DOHH2 (cell line): ENCODE measurements at regions not wholly inside any gene's neighbourhood (a gene's known extent, or its start where the extent isn't known, plus 50 kb on each side); places are given as distances from the start of the nearest gene placed in this dataset.

Source experiments
- H3F3A ChIP-seq: fragments of 200-600 bp; sonication (generic), shearing (Covaris generic); 2 replicates; pipeline ENCODE4 v1.6.0; 2016; ENCODE audit warnings: antibody characterized with exemption, mild to moderate bottlenecking; ENCODE audit not compliant: control insufficient read depth, insufficient read depth
- H3K27ac ChIP-seq: fragments of 200-600 bp; sonication (generic); 2 replicates; pipeline ENCODE4 v1.5.1; 2014; ENCODE audit warnings: low read depth, mild to moderate bottlenecking, low read length, moderate library complexity
- H3K27me3 ChIP-seq: fragments of 200-600 bp; sonication (generic); 2 replicates; pipeline ENCODE4 v1.6.1; 2014; ENCODE audit warnings: mild to moderate bottlenecking, low read length, mixed read lengths; ENCODE audit not compliant: control insufficient read depth
- H3K36me3 ChIP-seq: fragments of 200-600 bp; sonication (generic); 2 replicates; pipeline ENCODE4 v1.6.1; 2014; ENCODE audit warnings: mild to moderate bottlenecking, low read length, moderate library complexity, mixed read lengths; ENCODE audit not compliant: control insufficient read depth
- H3K4me1 ChIP-seq: fragments of 200-600 bp; sonication (generic); 2 replicates; pipeline ENCODE4 v1.6.1; 2014; ENCODE audit warnings: mild to moderate bottlenecking, low read length, mixed read lengths; ENCODE audit not compliant: control insufficient read depth
- H3K4me2 ChIP-seq: fragments of 200-600 bp; sonication (generic); 2 replicates; pipeline ENCODE4 v1.6.0; 2014; ENCODE audit warnings: mild to moderate bottlenecking, low read length, moderate library complexity
- H3K4me3 ChIP-seq: fragments of 200-600 bp; sonication (generic); 2 replicates; pipeline ENCODE4 v1.5.1; 2014; ENCODE audit warnings: mild to moderate bottlenecking, low read length, mixed read lengths
- H3K79me2 ChIP-seq: fragments of 200-600 bp; sonication (generic); 2 replicates; pipeline ENCODE4 v1.6.1; 2014; ENCODE audit warnings: mild to moderate bottlenecking, low read length, mixed read lengths; ENCODE audit not compliant: control insufficient read depth
- H3K9me2 ChIP-seq: fragments of 200-600 bp; sonication (generic); replicated peaks from 2 replicates; pipeline ENCODE4 v1.6.1; 2014; ENCODE audit warnings: mild to moderate bottlenecking, low read length, mixed read lengths; ENCODE audit not compliant: control insufficient read depth
- H3K9me3 ChIP-seq: fragments of 200-600 bp; sonication (generic); 2 replicates; pipeline ENCODE4 v1.6.1; 2014; ENCODE audit warnings: antibody characterized with exemption, low read length, mixed read lengths; ENCODE audit not compliant: control insufficient read depth, insufficient read depth
- H4K20me1 ChIP-seq: fragments of 200-600 bp; sonication (generic); 2 replicates; pipeline ENCODE4 v1.6.0; 2014; ENCODE audit warnings: low read depth, mild to moderate bottlenecking, antibody characterized with exemption, low read length, moderate library complexity; ENCODE audit not compliant: control insufficient read depth, insufficient read depth
- CTCF ChIP-seq: fragments of 200-600 bp; sonication (generic); IDR thresholded peaks from one replicate; pipeline ENCODE4 v1.5.1; 2014; ENCODE audit warnings: antibody characterized with exemption, mild to moderate bottlenecking, low read depth, low read length; ENCODE audit not compliant: poor library complexity, severe bottlenecking
- EZH2phosphoT487 ChIP-seq: fragments of 200-600 bp; sonication (generic); IDR thresholded peaks from 2 replicates; pipeline ENCODE4 v1.6.1; 2017; ENCODE audit warnings: borderline replicate concordance, mild to moderate bottlenecking, antibody characterized with exemption, low read length, moderate library complexity, mixed read lengths

- no peaks in the 10 kb centered on the region for H3K9me2 ChIP-seq
- H3K27ac ChIP-seq = no peak overlapping the region
- no peak overlapping the region for H3K4me3 ChIP-seq
These were observed 291.2 kb downstream of the POM121L12 start for GRCh38 chr7:53326634-53327033.

GRCh38 chr7:53336105-53336668 lies 300.8 kb downstream of the POM121L12 start:
- H3K27me3 ChIP-seq = no peaks in the 10 kb centered on the region
- no peaks in the 10 kb centered on the region for H3K9me2 ChIP-seq
- TF ChIP-seq EZH2phosphoT487 = no peak
- TF ChIP-seq CTCF = no peak
- no peaks in the 10 kb centered on the region for H3K79me2 ChIP-seq
- H3F3A ChIP-seq = no peaks in the 10 kb centered on the region
- H3K4me1 ChIP-seq = no peaks in the 10 kb centered on the region
- no peak overlapping the region for H3K27ac ChIP-seq
- no peak overlapping the region for H3K4me3 ChIP-seq
- H3K36me3 ChIP-seq = no peaks in the 10 kb centered on the region
- no peaks in the 10 kb centered on the region for H4K20me1 ChIP-seq
- no peak overlapping the region for H3K4me2 ChIP-seq
- H3K9me3 ChIP-seq = peaks cover 8% of the 10 kb centered on the region; the same call in 1 of the 2 replicates

More at GRCh38 chr7:53326634-53327033, 291.2 kb downstream of the POM121L12 start:
- H3K4me2 ChIP-seq = no peak overlapping the region
- no peaks in the 10 kb centered on the region for H3K27me3 ChIP-seq
- H3K79me2 ChIP-seq = no peaks in the 10 kb centered on the region
- TF ChIP-seq EZH2phosphoT487 (no peak), CTCF (no peak)
- H3K4me1 ChIP-seq = no peaks in the 10 kb centered on the region
- H4K20me1 ChIP-seq = no peaks in the 10 kb centered on the region
- no peaks in the 10 kb centered on the region for H3K36me3 ChIP-seq
- no peaks in the 10 kb centered on the region; the same call in 1 of the 2 replicates for H3K9me3 ChIP-seq
- H3F3A ChIP-seq = no peaks in the 10 kb centered on the region

DNA sequence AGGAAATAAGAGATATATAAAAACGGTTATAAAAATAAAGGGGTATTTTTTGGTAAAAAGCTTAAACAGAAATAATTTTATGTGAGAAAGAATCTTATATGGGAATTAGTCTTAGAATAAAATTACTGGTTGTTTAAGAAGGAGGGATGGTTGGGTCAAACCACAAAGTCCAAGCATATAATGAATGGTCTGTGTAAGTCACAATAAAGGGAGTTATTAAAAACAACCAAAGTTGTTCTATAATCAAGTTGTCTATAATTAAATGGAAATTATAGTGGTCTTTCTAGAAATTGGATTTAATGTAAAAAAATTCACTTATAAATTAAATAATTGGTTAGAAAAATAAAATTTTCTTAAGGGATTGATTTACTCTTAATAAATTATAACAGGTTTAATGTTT lies 304.8 kb downstream of the POM121L12 start:
- Histone ChIP-seq H3F3A (no peaks in the 10 kb centered on the region), H3K4me1 (no peaks in the 10 kb centered on the region), H3K36me3 (no peaks in the 10 kb centered on the region), H3K27ac (no peak overlapping the region), H3K9me3 (peaks cover 13% of the 10 kb centered on the region; the same call in 1 of the 2 replicates), H3K9me2 (no peaks in the 10 kb centered on the region), H3K4me2 (no peak overlapping the region), H4K20me1 (no peaks in the 10 kb centered on the region), H3K79me2 (no peaks in the 10 kb centered on the region), H3K4me3 (no peak overlapping the region), H3K27me3 (no peaks in the 10 kb centered on the region)
- TF ChIP-seq CTCF (no peak), EZH2phosphoT487 (no peak)
